ENCODE measurements at regions not wholly inside any gene's neighbourhood (a gene's known extent, or its start where the extent isn't known, plus 50 kb on each side); places are given as distances from the start of the nearest gene placed in this dataset.

DNA sequence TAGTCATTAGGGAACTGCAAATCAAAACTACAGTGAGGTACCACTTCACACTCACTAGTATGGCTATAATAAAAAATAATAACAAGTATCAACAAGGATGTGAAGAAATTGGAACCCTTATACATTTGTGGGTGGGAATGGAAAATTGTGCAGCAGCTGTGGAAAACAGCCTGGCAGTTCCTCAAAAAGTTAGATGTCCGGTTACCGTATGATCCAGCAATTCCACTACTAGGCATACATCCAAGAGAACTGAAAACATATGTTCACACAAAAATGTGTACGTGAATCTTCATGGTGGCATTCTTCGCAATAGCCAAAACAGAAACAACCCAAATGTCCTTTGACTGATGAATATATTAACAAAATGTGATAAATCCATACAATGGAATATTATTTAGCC is 187.9 kb upstream of the LYSMD4 start:
- Histone ChIP-seq H3K27ac (no peak overlapping the region), H3K4me1 (ENCODE audit: control insufficient read depth in 1 of 2, insufficient read depth in 1 of 2, low read depth in 1 of 2, low read length in 1 of 2) (peaks cover 7 to 12% of the 10 kb centered on the region in 2 experiments), H3K27me3 (peaks cover 91% of the 10 kb centered on the region), H3K9me3 (no peaks in the 10 kb centered on the region), H3K4me3 (ENCODE audit: low read depth in 1 of 2, low read length in 1 of 2) (no peak overlapping the region), H3K36me3 (no peaks in the 10 kb centered on the region)
- TF ChIP-seq, protein P1, sequence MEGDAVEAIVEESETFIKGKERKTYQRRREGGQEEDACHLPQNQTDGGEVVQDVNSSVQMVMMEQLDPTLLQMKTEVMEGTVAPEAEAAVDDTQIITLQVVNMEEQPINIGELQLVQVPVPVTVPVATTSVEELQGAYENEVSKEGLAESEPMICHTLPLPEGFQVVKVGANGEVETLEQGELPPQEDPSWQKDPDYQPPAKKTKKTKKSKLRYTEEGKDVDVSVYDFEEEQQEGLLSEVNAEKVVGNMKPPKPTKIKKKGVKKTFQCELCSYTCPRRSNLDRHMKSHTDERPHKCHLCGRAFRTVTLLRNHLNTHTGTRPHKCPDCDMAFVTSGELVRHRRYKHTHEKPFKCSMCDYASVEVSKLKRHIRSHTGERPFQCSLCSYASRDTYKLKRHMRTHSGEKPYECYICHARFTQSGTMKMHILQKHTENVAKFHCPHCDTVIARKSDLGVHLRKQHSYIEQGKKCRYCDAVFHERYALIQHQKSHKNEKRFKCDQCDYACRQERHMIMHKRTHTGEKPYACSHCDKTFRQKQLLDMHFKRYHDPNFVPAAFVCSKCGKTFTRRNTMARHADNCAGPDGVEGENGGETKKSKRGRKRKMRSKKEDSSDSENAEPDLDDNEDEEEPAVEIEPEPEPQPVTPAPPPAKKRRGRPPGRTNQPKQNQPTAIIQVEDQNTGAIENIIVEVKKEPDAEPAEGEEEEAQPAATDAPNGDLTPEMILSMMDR (IDR thresholded peaks at IDR 0.05) = no peak

DNA sequence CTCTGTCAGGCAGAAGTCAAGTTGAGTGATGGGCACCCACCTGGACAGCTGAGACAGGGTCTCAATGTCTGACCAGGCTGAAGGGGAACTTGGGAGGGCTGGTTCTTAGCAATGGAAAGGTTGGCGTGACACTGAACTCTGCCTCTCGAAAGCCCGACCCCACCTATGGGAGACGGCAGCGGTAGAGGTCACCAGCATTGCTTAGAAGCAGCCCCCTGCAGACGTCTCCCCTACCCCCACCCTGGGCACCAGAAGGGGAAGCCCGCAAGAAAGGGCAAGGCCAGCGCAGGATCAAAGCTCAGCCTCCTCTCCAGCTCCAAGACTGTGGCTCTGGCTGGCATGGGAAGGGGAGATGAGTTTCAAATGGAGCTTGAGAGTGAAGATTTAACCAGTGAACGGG is 184.8 kb upstream of the LYSMD4 start:
- Histone ChIP-seq H3K27ac (no peak overlapping the region), H3K27me3 (peaks cover 61% of the 10 kb centered on the region), H3K36me3 (no peaks in the 10 kb centered on the region), H3K4me1 (ENCODE audit: control insufficient read depth in 1 of 2, insufficient read depth in 1 of 2, low read depth in 1 of 2, low read length in 1 of 2) (peaks cover 9 to 20% of the 10 kb centered on the region in 2 experiments), H3K9me3 (no peaks in the 10 kb centered on the region), H3K4me3 (ENCODE audit: low read depth in 1 of 2, low read length in 1 of 2) (no peak overlapping the region)
- TF ChIP-seq, protein P1 (IDR thresholded peaks at IDR 0.05) = no peak

DNA sequence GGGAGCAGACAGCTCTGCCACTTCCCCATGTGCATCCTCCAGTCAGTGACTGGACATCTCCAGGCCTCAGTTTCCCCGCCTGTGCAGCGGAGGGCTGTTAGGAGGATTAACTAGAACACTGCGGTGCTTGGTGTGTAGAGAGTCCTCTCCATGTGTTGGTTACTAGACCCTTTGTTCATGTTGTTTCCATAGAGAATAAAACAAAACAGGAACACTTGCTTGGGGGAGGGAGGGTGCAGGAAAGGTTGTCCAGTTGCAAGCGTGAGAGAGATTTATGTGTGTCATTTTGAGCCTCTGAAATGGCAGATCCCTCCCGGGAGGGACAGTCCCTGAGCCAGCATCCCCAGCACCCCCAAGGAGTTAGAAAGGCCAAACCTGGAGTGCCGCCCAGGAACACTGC is 184.0 kb upstream of the LYSMD4 start:
- Histone ChIP-seq H3K27me3 (peaks cover 53% of the 10 kb centered on the region), H3K27ac (no peak overlapping the region), H3K4me1 (ENCODE audit: control insufficient read depth in 1 of 2, insufficient read depth in 1 of 2, low read depth in 1 of 2, low read length in 1 of 2) (peaks cover 9 to 20% of the 10 kb centered on the region in 2 experiments), H3K36me3 (no peaks in the 10 kb centered on the region), H3K4me3 (ENCODE audit: low read depth in 1 of 2, low read length in 1 of 2) (no peak overlapping the region), H3K9me3 (no peaks in the 10 kb centered on the region)
- TF ChIP-seq, protein P1 (IDR thresholded peaks at IDR 0.05) = no peak

DNA sequence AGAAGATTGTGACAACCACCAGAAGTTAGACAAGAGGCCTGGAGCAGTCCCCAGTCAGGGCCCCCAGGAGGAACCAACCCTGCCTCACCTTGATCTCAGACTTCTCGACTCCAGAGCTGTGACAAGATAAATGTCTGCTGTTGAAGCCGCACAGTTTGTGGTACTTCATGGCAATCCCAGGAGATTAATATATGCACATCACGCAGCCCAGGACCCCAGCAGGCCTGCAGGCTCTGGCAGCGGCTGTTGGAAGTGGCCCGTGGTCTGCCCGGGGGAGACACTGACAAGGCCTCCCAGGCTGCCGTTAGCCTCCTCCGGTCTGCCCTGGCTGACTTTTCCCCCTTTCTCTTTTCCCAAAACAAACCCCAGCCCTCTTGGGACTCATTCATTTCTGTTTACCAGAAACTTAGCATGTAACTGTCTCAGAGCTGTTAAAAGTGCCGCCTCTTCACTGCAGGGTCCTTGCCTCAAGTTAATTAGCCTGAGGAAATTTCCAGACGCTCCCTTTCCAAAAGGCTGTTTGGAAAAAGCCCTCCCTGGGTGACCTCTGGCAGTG is 183.5 kb upstream of the LYSMD4 start:
- Histone ChIP-seq H3K4me1 (ENCODE audit: control insufficient read depth in 1 of 2, insufficient read depth in 1 of 2, low read depth in 1 of 2, low read length in 1 of 2) (peaks cover 9 to 20% of the 10 kb centered on the region in 2 experiments), H3K9me3 (no peaks in the 10 kb centered on the region), H3K36me3 (no peaks in the 10 kb centered on the region), H3K27me3 (peaks cover 48% of the 10 kb centered on the region), H3K4me3 (ENCODE audit: low read depth in 1 of 2, low read length in 1 of 2) (no peak overlapping the region), H3K27ac (no peak overlapping the region)
- TF ChIP-seq, protein P1 (IDR thresholded peaks at IDR 0.05) = no peak

DNA sequence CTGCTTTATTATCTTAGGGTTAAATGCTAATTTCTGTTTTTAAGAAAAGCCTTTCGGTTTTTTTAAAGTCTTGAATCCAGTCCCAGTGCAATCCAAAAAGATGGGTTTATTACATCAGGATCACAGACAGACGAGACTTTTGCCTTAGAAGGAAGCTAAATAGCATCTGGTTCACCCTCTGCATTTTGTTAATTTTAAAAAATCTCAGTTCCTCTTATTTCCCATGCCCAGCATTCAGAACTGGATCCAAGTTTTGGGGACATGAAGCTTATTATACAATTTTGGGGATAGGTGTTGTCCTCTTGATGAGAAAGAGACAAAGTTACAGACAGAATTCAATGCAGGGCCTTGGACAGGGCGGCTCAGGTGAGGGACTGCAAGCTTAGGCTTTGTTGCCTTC is 181.5 kb upstream of the LYSMD4 start:
- Histone ChIP-seq H3K4me3 (ENCODE audit: low read depth in 1 of 2, low read length in 1 of 2) (no peak overlapping the region), H3K4me1 (ENCODE audit: control insufficient read depth in 1 of 2, insufficient read depth in 1 of 2, low read depth in 1 of 2, low read length in 1 of 2) (peaks cover 9 to 20% of the 10 kb centered on the region in 2 experiments), H3K27me3 (peaks cover 29% of the 10 kb centered on the region), H3K9me3 (no peaks in the 10 kb centered on the region), H3K27ac (no peak overlapping the region), H3K36me3 (no peaks in the 10 kb centered on the region)
- TF ChIP-seq, protein P1 (IDR thresholded peaks at IDR 0.05) = no peak

Measured in neutrophil (primary cell).